NCI-H2171 treated with DMSO at 0.1 percent for 48 hours (cell line): ENCODE measurements at regions not wholly inside any gene's neighbourhood (a gene's known extent, or its start where the extent isn't known, plus 50 kb on each side); places are given as distances from the start of the nearest gene placed in this dataset.

ENCODE experiments used
- DNase-seq: peaks from one replicate; lab custom pipeline; 2025; lab: John Stamatoyannopoulos, UW

DNA sequence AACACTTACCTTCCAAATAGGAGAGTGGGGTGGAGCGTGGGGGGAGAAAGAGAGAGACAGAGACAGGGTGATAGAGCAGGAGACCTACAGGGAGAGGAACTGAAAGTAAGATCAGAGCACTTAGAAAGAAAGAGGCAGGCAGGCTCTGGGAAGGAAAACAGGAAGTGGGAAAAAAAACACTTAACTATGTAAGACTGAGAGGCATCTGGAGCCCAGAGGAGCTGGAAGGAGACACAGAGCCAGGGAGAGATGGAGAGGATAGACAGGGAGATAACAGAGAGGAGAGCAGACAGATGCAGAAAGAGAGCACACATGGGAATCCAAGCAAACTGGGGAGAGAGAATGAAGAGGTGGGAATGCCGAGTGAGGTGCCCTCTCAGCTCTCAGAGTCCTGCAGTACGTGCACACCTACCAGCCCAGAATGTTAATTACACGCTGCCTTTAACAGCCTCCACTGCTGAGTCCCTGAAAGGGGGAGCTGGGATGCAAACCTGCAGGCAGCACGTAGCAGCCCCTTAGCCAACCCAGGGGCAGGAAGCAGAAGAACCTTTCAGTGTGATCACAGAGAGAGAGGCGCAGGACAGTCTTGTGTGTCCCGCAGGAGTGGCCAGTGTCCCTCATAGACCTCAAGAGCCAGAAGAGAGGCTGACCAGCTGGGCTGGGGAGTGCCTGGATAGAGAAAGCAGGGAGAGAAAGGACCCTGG lies 132.7 kb upstream of the LRFN2 start:
- peak; percentile 79 for DNase-seq

DNA sequence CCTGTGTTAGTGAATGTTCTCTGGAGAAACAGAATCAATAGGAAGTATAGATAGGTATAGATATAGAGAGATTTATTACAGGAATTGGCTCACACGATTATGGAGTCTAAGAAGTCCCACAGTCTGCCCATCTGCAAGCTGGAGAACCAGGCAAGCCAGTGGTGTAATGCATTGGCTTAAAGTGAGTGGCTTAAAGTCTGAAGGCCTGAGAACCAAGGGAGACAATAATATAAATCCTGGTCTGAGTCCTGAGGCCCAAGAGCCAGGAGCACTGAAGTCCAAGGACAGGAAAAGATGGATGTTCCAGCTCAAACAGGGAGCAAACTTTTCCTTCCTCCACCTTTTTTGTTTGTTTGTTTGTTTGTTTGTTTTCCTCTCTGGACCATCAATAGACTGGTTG lies 131.2 kb upstream of the LRFN2 start:
- no peak for DNase-seq

DNA sequence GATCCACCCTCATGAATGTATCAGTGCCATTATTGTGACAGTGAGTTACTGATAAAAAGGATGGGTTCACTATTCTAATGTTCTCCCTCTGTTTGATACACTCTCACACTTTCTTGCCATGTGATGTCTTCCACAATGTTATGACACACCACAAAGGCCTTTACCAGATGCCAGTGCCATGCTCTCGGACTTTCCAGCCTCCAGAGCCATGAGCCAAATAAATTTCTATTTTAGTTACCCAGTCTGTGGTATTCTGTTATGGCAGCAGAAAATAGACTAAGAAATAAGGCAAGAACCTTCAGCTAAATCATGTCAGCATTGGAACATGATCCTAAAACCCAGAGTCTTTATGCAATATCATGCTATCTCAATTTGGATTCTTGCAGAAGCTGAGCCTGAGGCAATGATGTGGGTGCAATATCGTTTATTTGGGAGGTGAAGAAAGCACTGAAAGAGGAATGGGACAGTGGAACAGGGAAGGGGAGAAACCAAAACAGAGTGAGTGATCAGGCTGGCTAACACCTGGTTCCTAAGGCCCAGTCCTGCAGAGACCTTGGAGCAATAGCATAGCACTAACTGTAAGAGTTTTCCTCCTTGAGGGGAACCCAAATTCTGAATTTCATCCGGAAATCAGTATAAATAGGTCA lies 130.4 kb upstream of the LRFN2 start:
- DNase-seq, result no peak

DNA sequence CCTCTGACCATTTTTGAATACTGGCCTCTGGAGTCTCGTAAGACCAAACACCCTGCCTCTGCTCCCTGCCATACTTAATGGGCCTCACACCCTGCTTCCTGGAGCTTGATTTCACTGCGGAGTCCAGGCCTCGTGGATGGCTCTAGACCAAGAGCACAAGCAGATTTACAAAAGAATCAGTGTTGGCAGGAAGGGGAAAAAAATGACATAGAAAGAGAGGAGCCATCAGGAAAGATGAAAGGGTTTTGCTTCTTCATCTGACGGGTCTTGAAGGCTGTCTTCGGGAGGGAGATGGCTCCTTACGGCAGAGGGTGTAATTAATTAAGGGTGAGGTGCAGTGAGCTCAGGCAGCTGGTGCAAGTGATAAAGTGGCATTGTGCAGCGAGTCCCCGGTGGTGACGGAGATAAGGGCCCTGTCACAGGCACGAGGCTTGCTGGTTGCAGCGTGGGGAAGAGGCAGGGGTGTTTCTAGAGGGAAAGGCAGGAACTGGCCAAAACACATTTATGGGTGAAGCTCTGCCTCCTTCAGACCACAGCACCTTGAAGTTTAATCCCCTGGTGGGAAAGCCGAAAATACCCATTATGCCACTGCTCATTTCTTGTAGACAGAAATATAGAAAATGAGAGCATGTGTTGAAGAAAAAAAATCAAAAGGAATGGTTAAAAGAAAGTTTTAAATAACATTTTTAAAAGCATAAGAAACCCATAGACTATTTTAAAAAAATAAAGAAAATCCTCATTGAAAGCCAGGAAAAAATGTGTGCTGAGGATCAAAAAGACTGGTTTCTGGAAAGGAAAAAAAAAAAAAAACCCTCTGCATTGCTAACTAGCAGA lies 128.6 kb upstream of the LRFN2 start:
- DNase-seq, result peak; percentile 37

DNA sequence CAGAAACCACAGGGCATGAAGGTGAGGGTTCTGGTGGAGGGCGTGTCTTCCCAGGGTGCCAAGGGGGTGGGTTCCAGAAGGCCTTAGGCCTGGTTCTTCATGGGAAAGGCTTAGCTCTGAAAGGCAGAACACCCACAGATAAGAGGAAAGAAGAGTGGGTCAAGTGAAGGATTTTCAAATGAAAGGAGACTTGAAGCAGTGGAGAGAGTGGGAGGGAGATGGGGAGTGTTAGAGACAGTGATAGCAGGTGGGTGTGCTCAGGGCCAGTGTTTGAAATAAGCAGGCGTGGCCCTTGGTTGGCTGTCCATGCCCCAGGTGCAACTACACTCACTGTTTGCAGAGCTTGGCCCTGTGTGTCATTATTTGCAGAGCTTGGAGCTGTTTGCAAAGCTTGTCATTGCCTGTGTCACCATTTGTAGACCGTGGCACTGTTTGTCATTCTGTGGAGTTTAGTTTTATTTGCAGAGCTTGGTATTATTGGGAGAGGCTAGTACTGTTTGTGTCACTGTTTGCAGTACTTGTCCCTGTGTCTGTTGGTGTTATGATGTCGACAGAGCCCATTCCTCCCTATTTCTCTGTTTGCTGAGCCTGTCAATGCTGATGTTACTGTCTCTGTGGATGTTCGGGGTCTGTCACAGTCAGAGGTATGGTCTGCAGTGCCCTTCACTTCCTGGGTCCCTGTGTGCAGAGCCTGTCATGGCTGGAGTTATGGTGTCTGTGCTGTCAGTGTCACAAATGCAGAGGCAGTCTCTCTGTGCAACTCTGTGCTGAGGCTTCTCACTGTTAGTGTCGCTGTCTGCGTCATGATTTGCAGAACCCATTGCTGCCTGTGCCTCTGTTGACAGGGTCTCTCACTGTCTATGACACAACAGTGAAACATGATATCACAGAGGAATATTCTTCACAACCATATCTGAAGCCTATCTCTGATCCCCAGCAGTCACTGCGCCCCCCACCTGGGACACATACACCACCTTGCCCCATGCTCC lies 127.7 kb upstream of the LRFN2 start:
- DNase-seq, result no peak

DNA sequence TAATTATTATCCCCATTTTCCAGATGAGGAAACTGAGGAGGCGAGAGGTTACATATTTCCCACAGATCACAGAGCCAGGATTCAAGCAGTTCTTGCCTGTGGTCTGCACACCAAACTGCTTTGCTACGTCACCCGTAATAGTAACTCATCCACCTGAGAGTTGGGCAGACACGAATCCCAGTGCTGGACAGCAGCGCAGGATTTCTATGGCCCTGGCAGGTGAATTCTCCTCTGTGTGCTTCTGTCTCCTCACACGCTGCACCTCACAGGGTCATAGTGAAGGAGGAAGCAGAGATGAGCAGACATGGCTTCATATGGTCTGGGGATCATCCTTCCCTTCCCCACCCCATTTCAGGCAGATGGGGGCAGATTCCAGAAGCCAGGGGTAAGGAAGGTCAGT lies 127.0 kb upstream of the LRFN2 start:
- no peak for DNase-seq

DNA sequence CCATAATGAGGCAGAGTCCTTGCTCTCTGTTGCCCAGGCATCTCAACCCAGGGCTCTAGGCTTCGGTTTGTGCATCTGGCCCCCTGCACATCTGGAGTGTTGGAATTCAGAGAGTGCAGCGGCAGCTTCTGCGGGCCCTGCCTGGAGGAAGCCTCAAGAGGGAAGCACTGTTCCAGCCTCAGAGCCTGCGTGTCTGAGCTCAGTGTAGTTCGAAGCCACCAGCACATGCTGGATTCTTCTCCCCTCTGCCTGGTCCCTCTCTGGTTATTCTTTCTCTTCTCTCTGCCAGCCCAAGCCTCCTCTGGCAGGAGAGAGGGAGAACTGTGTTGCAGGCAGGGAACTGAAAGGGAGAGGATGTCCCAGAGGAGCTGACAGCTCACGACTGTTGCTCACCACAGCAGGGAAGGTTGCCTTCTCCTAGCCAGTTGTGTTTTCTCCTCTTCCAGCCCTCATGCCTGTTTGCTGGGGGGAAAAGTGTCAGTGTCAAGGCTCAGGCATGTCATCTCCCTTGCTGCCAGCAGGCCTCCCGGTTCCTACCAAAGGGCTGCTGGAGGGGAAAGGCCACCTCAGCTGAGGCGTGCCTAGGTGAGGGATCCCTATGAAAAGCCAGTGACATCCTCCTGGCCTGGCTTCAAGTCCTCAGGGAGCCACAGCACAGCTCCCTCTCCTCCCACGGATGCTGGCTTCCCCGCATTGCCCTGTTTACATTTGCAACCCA lies 126.0 kb upstream of the LRFN2 start:
- DNase-seq, result no peak

DNA sequence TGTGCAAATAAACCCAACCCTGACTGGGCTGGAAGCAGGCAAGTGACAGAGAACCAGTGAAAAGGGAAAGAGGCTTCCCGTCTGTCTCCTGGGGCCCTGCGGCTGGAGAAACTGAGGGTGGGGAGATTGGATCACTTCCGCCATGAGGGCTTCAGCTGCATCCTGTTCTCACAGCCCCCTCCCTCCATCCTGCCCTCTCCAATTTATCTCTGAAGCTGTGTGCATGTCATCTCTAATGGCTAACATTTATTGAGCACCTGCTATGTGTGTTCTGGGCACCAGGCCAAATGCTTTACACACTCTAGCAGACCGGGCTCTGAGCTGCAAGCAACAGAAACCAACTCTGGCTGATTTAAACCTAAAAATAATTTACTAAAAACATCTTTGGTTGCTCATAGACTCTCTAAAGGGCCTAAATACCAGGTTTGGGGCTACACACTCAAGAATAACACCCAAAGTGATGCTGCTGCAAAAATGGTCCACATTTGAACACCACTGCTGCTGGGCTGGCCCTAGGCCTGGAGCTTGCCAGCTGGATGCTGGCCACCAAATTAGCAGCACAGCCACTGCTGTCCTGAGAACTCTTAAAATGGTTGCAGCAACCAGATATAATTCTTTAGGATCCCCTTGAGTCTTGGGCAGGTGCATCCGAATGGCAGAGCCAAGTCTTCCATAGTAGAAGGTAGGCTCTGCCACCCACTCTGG lies 123.6 kb upstream of the LRFN2 start:
- DNase-seq, result peak; percentile 22

DNA sequence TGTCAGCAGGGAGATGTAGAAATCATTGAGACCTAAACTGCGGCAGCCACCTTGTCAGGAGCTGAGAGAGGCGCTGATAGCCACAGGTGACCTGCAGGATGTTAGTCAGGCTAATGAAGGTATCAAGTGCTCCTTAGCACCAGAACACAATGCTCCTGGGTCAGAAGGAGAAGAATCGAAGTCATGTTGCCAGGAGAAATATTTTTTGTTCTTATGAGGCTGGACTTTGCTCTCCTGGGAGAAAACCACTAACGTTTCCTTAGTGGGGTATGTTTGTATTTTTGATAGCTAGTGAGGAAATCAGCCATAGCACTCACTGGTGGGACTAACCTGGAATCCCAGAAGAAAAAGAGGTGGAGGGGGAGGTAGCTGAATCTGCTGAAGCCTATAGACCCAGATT lies 120.9 kb upstream of the LRFN2 start:
- no peak for DNase-seq

DNA sequence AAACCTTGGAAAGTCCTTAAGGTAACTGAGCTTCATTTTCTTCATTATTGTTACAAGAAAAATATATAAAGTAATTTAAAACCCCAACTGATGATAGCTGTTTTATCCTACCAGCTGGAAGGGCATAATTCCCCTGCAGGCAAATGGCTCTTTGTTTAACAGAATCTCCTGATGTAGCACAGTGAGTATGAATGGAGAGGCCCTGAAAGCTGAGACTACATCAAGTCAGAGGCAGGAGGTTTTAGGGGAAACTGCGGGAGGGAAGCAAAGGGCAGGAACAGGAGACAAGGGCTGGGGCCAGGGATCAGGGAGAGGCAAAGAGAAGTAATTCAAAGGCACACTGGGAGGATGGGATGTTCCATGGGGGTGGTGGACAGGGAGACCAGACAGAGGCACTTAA lies 119.0 kb upstream of the LRFN2 start:
- DNase-seq, result no peak

DNA sequence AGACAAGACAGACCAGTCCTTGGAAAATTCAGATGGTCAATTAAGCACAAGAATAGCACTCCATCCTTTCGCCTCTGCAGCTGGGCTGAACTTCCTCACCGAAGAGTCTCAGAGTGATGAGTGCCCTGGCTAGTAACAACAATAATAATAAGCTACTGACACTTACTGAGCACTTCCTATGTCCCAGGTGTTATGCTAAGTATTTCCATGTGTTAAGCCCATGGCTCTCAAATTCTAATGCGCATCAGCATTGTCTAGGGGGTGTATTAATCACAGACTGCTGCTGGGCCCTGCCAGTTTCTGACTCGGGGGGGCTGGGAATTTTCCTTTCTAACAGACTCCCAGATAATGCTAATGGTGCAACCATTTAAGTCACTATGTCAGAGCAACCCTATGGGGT lies 118.2 kb upstream of the LRFN2 start:
- DNase-seq, result no peak

DNA sequence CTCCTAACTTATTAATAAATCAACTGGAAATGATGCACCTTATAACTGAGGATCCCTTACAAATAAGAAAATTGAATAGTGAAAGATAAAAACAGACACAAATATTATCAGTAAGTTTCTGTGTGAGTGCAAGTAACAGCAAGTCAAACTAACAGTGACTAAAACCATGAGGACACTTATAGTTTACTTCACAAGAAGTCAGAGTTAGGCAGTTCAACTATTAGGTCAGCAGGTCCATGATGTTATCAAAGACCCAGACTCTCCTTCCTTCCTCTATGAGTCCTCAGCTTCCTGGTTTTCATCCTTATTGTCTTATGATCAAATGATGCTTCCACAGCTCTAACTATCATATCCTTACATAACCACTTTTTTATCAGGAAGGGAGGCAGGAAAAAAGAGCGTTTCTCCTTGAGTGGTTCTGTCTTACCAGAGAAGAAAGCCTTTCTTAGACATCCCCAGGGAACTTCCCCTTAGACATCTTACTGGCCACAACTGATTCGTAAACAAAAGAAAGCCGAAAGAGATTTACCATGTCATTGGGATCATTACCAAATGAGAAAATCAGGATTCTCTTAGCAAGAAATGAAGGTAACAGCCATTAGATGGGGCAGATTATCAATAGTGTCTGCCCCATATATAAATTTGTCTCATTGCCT lies 114.3 kb upstream of the LRFN2 start:
- DNase-seq, result no peak

DNA sequence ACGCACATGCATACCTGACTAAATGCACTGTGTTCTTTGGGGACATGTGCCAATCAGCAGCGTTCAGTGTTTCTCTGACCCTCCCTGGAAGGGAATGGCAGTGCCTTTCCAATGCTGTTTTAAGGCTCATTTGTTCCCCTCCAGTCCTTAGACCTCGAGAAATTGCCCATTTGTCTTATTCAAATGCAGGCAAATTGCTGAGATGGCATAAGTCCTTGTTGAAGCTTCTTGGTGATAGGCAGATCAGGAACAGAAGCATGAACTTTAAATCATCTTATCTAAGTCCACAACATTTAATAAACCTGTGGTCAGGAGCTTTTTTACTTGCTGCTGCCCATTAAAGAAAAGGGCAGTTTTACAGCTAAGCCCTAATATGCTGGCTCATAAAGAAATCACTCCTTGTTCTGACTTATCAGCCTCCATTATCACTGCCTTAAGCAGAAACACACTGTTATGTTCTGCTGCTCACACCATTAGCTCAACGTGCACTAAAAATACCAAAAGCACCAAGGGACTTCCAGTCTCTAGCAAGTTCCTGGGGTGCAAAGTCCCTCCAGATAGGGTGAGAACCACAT lies 112.9 kb upstream of the LRFN2 start:
- DNase-seq, result no peak

DNA sequence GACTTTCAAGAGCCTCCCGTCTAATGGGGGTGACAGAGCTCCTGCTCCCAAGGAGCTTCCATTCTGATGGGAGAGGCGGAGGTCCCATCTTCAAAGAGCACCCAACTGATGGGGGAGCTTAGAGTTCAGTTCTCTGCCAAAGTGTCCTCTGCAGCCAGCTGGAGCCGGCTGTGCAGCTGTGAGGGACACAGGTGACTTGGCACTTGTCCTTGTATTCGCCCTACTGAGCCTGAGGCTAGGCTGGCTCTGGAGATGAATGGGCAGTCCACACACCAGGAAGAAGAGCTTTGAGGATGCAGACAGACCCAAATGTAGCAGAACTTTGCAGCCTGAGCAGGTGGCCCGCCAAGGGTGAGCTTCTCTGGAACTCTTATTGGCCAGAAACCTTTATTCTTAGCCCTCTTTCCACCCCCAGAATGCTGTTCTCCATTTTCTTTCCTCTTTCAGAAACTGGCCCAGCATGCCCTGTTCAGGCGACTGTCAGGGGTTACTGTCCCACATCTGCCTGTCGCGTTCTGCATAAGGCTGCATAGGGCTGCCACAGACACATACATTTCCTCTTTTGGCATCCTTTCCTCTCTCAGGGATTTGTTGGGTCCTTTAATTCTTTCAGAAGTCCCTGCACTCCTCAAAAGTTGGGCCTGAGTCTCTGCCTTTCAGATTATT lies 108.7 kb upstream of the LRFN2 start:
- DNase-seq, result no peak

DNA sequence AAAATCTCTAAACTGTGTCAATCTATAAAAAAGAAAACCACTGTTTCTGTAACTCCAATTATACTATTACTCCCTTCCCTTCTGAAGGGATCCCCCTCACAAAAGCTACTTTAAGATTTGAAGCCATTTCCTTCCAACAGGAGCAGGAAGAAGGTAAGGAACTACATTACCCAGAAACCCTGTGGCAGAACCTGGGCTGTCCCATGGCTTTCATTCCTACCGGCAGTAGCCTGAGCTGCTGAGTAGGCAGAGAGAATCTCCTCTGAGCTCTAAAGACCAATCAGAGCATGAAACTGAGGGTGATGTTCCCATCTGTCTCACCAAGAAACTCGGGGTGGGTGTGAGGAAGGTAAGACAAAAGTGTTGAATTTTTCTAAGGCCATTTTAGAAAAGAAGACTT lies 108.0 kb upstream of the LRFN2 start:
- peak; percentile 82 for DNase-seq

DNA sequence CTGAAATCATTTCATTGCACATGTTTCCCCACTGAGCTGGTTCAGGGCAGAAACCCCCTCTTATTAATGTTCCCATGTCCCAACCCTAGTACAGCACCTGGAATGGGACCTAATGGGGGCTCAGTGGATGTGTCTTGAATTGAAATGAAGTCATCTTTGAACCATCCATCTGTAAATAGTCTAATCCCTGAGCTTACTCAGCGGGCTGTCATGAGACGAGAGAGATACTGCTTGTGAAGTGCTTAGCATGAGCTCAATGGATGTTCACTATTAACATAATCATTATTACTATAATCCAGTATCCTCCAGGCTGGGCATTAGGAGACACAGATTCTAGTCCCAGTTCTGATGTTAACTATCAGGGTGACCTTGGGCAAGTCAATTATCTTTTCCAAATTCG lies 106.6 kb upstream of the LRFN2 start:
- DNase-seq, result no peak

DNA sequence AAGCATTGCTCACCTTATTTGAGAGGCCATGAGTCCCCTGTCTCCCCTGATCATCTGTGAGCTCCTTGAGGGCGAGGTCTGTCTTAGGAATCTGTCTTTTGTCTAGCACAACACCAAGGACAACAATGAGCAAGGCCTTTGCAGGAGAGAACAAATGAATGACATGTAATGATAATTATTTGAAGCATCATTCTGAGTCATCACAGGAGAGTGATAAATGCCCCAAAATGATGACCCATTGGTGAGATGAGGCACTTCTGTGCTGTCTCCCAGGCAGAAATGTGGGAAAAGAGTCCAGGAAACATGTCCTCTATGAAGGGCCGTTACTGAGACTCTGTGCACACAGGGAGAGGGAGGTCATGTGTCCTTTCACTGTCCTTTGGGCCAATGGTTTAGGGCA lies 105.2 kb upstream of the LRFN2 start:
- DNase-seq, result no peak

DNA sequence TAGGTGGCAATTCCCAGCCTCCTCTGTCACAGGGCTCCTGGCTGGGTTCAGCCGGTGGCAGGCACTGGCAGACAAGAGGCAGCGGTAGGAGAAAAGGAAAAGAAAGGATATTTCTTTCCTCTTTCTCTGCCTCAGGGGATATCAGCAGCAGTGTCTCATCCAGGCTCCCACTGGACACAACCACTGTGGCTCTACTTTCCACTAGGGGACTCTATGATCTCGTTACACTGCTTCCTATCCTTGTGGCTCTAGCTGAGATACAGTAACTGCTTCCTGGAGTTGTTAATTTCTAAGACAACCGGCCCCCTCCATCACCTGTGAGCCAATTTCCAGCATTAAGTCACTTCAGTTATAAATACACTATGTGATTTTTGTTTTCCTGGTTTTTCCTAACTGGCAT lies 102.0 kb upstream of the LRFN2 start:
- DNase-seq, result no peak

DNA sequence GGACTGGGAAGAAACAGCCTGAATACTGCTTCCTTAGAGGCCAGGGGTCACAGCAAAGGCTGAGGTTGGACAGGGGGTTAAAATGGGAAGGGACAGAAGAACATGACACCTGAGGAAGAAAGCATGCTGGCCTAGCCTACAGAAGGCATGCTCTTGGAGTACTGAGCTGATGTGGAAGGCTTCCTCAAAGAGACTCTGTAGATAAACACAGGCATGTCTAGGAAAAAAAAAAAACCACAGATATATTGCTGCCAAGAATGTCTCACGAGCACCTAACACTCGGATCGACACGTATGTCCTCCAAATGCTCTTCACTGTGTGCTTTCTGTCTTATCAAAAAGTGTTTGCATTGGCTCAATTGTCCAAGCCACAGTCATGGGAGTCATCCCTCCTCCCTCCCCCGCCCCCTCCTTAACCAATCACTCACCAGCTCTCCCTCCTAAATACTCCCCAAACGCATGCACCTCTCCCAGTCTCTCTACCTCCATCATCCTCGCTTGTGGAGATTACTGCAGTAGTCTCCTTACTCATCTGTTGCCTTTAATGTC lies 101.1 kb upstream of the LRFN2 start:
- DNase-seq, result no peak
